ENCODE measurements at regions not wholly inside any gene's neighbourhood (a gene's known extent, or its start where the extent isn't known, plus 50 kb on each side); places are given as distances from the start of the nearest gene placed in this dataset.

GRCh38 chr6:3663811-3664210 is 87.7 kb downstream of the PXDC1 start:
- Histone ChIP-seq H3K4me1 (peaks cover 15% of the 10 kb centered on the region), H3K9me3 (no peaks in the 10 kb centered on the region), H3K4me2 (no peak overlapping the region), H3K27ac (no peak overlapping the region), H3K4me3 (no peak overlapping the region)
- ATAC-seq (no peak), FAIRE-seq (no peak), DNase-seq (ENCODE audit: low read depth in 1 of 2, low spot score in 1 of 2) (no peak)
- TF ChIP-seq HOXB5 (CRISPR knock-in tag; IDR thresholded peaks at IDR 0.05), result no peak
- TF ChIP-seq ZC3H11A (IDR thresholded peaks at IDR 0.05), result no peak
- no peak for TF ChIP-seq CEBPB (IDR thresholded peaks at IDR 0.05)
- no peak for TF ChIP-seq HDAC2 (IDR thresholded peaks at IDR 0.05)
- no peak for TF ChIP-seq KDM5A (IDR thresholded peaks at IDR 0.05)
- TF ChIP-seq EHF (CRISPR knock-in tag; IDR thresholded peaks at IDR 0.05), result no peak
- TF ChIP-seq USF2 (IDR thresholded peaks at IDR 0.05), result no peak
- no peak for TF ChIP-seq JUN (IDR thresholded peaks at IDR 0.05)
- TF ChIP-seq EP300 (IDR thresholded peaks at IDR 0.05), result no peak
- TF ChIP-seq GATA3 (IDR thresholded peaks at IDR 0.05; ENCODE audit: borderline replicate concordance), result no peak
- TF ChIP-seq NR3C1 (IDR thresholded peaks at IDR 0.05), result no peak
- no peak for TF ChIP-seq MYC (IDR thresholded peaks at IDR 0.05; ENCODE audit: borderline replicate concordance, low read length)
- TF ChIP-seq MAX (IDR thresholded peaks at IDR 0.05), result no peak
- no peak for TF ChIP-seq BCL3 (IDR thresholded peaks at IDR 0.05)
- POLR2A ChIA-PET, result no interaction called here
- CTCF ChIA-PET, result no interaction called here
- 59% methylated on average over 5 of the region's 6 CpGs for WGBS (ENCODE audit: missing lambda C conversion rate)

GRCh38 chr6:3663081-3663480 is 88.4 kb downstream of the PXDC1 start:
- H3K27ac ChIP-seq, result no peak overlapping the region
- CTCF ChIA-PET, result no interaction called here
- H3K4me2 ChIP-seq, result no peak overlapping the region
- POLR2A ChIA-PET, result no interaction called here
- TF ChIP-seq CHD4 (IDR thresholded peaks at IDR 0.05; ENCODE audit: borderline replicate concordance), result no peak
- no peak for TF ChIP-seq HEYL (CRISPR knock-in tag; IDR thresholded peaks at IDR 0.05)
- no peak for TF ChIP-seq RAD21 (conservative IDR thresholded peaks at IDR 0.05 in 1 of 2, IDR thresholded peaks at IDR 0.05 in 1 of 2)
- TF ChIP-seq PHF8 (IDR thresholded peaks at IDR 0.05; ENCODE audit: borderline replicate concordance, low read depth), result no peak
- TF ChIP-seq HMGXB4 (CRISPR knock-in tag; IDR thresholded peaks at IDR 0.05; ENCODE audit: borderline replicate concordance), result no peak
- TF ChIP-seq FOXS1 (CRISPR knock-in tag; IDR thresholded peaks at IDR 0.05), result no peak
- TF ChIP-seq MYC (IDR thresholded peaks at IDR 0.05; ENCODE audit: borderline replicate concordance, low read length), result no peak
- TF ChIP-seq CBX2 (IDR thresholded peaks at IDR 0.05; ENCODE audit: borderline replicate concordance, low read depth), result no peak
- TF ChIP-seq TFCP2L1 (CRISPR knock-in tag; IDR thresholded peaks at IDR 0.05), result no peak
- TF ChIP-seq CTCF (IDR thresholded peaks at IDR 0.05), result no peak
- no peak for TF ChIP-seq HOXB13 (CRISPR knock-in tag; IDR thresholded peaks at IDR 0.05; ENCODE audit: low read depth)
- TF ChIP-seq BCL3 (IDR thresholded peaks at IDR 0.05), result no peak
- TF ChIP-seq JUN (IDR thresholded peaks at IDR 0.05), result no peak
- TF ChIP-seq ZFP36 (IDR thresholded peaks at IDR 0.05; ENCODE audit: borderline replicate concordance, partially characterized antibody), result no peak
- TF ChIP-seq TP53 (CRISPR knock-in tag; IDR thresholded peaks at IDR 0.05), result no peak
- TF ChIP-seq FOSB (CRISPR knock-in tag; IDR thresholded peaks at IDR 0.05), result no peak
- no peak for TF ChIP-seq CBX8 (IDR thresholded peaks at IDR 0.05)
- TF ChIP-seq MAZ (IDR thresholded peaks at IDR 0.05; ENCODE audit: borderline replicate concordance, low read depth, low read length), result no peak
- TF ChIP-seq POLR2A (IDR thresholded peaks at IDR 0.05; ENCODE audit: low read length), result no peak
- no peak for TF ChIP-seq HOXB5 (CRISPR knock-in tag; IDR thresholded peaks at IDR 0.05)
- WGBS (ENCODE audit: missing lambda C conversion rate), result 93% methylated on average over 8 of the region's 8 CpGs
- FAIRE-seq, result no peak
- peaks cover 15% of the 10 kb centered on the region for H3K4me1 ChIP-seq
- H3K4me3 ChIP-seq, result no peak overlapping the region
- DNase-seq (ENCODE audit: low read depth in 1 of 2, low spot score in 1 of 2), result no peak
- no peak for ATAC-seq
- no peaks in the 10 kb centered on the region for H3K9me3 ChIP-seq
